H1 (cell line): ENCODE measurements at regions not wholly inside any gene's neighbourhood (a gene's known extent, or its start where the extent isn't known, plus 50 kb on each side); places are given as distances from the start of the nearest gene placed in this dataset.

Experiments
- CTCF ChIA-PET: fragments of 300-600 bp; sonication (Branson Sonifier 250); formaldehyde crosslinking; loops from one replicate; lab custom pipeline; 2021; ENCODE audit not compliant: partially characterized antibody; lab: Charles Lee
- POLR2A ChIA-PET: fragments of 300-600 bp; sonication (Branson Sonifier 250); formaldehyde crosslinking; loops from one replicate; lab custom pipeline; 2021; ENCODE audit warnings: inconsistent platforms; ENCODE audit not compliant: partially characterized antibody; lab: Charles Lee
- DNase-seq, 2 experiments: peaks; one replicate each; pipeline versions ENCODE4 v3.0.0 to v3.0.0-alpha.2; 2010 to 2022; ENCODE audit warnings: low spot score in 2 of 2, low read depth in 1 of 2, mixed read lengths in 1 of 2
- FAIRE-seq: peaks from 2 replicates; lab custom pipeline; 2011; peaks lifted over from hg19 to GRCh38; lab: Jason Lieb, UNC
- H2AFZ ChIP-seq: 2 replicates; pipeline ENCODE4 v1.8.1; 2012; ENCODE audit warnings: low read length, inconsistent platforms
- H2AK5ac ChIP-seq: 2 replicates; pipeline ENCODE4 v1.6.1; 2013; ENCODE audit warnings: low read depth, low read length
- H2BK120ac ChIP-seq: replicated peaks from 2 replicates; pipeline ENCODE3; 2013; ENCODE audit warnings: low read depth, low read length, inconsistent platforms
- H2BK12ac ChIP-seq: 2 replicates; pipeline ENCODE4 v1.6.1; 2013; ENCODE audit warnings: low read depth, low read length
- H2BK15ac ChIP-seq: 2 replicates; pipeline ENCODE4 v1.6.1; 2013; ENCODE audit warnings: low read length
- H2BK20ac ChIP-seq: 2 replicates; pipeline ENCODE4 v1.6.1; 2013; ENCODE audit warnings: low read length
- H2BK5ac ChIP-seq: 2 replicates; pipeline ENCODE4 v1.6.1; 2013; ENCODE audit warnings: low read depth, low read length
- H3K14ac ChIP-seq: 2 replicates; pipeline ENCODE4 v1.6.1; 2013; ENCODE audit warnings: inconsistent platforms; ENCODE audit not compliant: insufficient read length
- H3K18ac ChIP-seq: 2 replicates; pipeline ENCODE4 v1.6.1; 2013; ENCODE audit warnings: low read length; ENCODE audit errors: extremely low read depth
- H3K23ac ChIP-seq: 2 replicates; pipeline ENCODE4 v1.6.1; 2013; ENCODE audit warnings: inconsistent platforms; ENCODE audit not compliant: insufficient read length
- H3K23me2 ChIP-seq: 2 replicates; pipeline ENCODE4 v1.6.1; 2013; ENCODE audit warnings: low read depth, low read length
- H3K27ac ChIP-seq: 2 replicates; pipeline ENCODE4 v1.6.1; 2011; ENCODE audit warnings: low read depth, low read length, inconsistent platforms
- H3K27me3 ChIP-seq, 4 experiments: replicated peaks in 1 of 4; 1 replicate in 1 of 4; 2 replicates in 3 of 4; pipeline versions ENCODE4 v1.6.1 to v1.8.1; 2011 to 2013; ENCODE audit warnings: low read length in 3 of 4, mild to moderate bottlenecking in 3 of 4, inconsistent platforms in 2 of 4, mixed read lengths in 2 of 4, moderate library complexity in 1 of 4; ENCODE audit not compliant: control insufficient read depth in 3 of 4, insufficient read depth in 3 of 4; ENCODE audit errors: extremely low read depth in 1 of 4
- H3K36me3 ChIP-seq, 4 experiments: 2 replicates each; pipeline versions ENCODE4 v1.6.1 to v1.8.1; 2011 to 2013; ENCODE audit warnings: mild to moderate bottlenecking in 4 of 4, low read length in 3 of 4, moderate library complexity in 2 of 4, control low read depth in 1 of 4, inconsistent platforms in 1 of 4; ENCODE audit not compliant: insufficient read depth in 4 of 4, control insufficient read depth in 2 of 4
- H3K4ac ChIP-seq: replicated peaks from 2 replicates; pipeline ENCODE3; 2013; ENCODE audit warnings: low read length, low read depth, mixed read lengths, inconsistent platforms; ENCODE audit not compliant: insufficient read length
- H3K4me1 ChIP-seq, 4 experiments: replicated peaks in 1 of 4; 1 replicate in 1 of 4; 2 replicates in 3 of 4; pipeline versions ENCODE4 v1.6.1 to v1.8.1; 2011 to 2013; ENCODE audit warnings: low read length in 3 of 4, inconsistent platforms in 2 of 4, mixed read lengths in 1 of 4; ENCODE audit not compliant: insufficient read depth in 4 of 4, control insufficient read depth in 3 of 4
- H3K4me2 ChIP-seq, 2 experiments: 2 replicates each; pipeline versions ENCODE4 v1.6.1 to v1.8.1; 2011 to 2013; ENCODE audit warnings: low read depth in 2 of 2, low read length in 2 of 2, control low read depth in 1 of 2, inconsistent platforms in 1 of 2, mild to moderate bottlenecking in 1 of 2; ENCODE audit not compliant: insufficient read depth in 1 of 2
- H3K4me3 ChIP-seq, 4 experiments: fragments of 200-600, 300-600 bp in 1 of 4; sonication (generic), shearing (Covaris generic), sonication (Bioruptor Twin) in 1 of 4; 2 replicates each; pipeline versions ENCODE4 v1.5.1 to v1.8.1; 2011 to 2016; ENCODE audit warnings: low read length in 4 of 4, low read depth in 3 of 4, control low read depth in 2 of 4, inconsistent platforms in 2 of 4, mild to moderate bottlenecking in 2 of 4, mixed read lengths in 1 of 4, moderate library complexity in 1 of 4; ENCODE audit not compliant: insufficient read depth in 2 of 4; ENCODE audit errors: extremely low read depth in 1 of 4
- H3K56ac ChIP-seq: replicated peaks from 2 replicates; pipeline ENCODE3; 2013; ENCODE audit warnings: low read depth, mild to moderate bottlenecking, mixed read lengths, low read length, inconsistent platforms; ENCODE audit not compliant: insufficient read length
- H3K79me1 ChIP-seq: 2 replicates; pipeline ENCODE4 v1.6.1; 2013; ENCODE audit warnings: low read depth, low read length, control low read depth
- H3K79me2 ChIP-seq, 2 experiments: 2 replicates each; pipeline versions ENCODE4 v1.6.1 to v1.8.1; 2012 to 2013; ENCODE audit warnings: low read length in 2 of 2, mild to moderate bottlenecking in 2 of 2, inconsistent platforms in 1 of 2; ENCODE audit not compliant: insufficient read depth in 2 of 2, control insufficient read depth in 1 of 2
- H3K9ac ChIP-seq, 4 experiments: replicated peaks in 1 of 4; 1 replicate in 1 of 4; 2 replicates in 3 of 4; pipeline versions ENCODE4 v1.6.1 to v1.8.1; 2011 to 2013; ENCODE audit warnings: low read depth in 3 of 4, low read length in 3 of 4, control low read depth in 2 of 4, mild to moderate bottlenecking in 2 of 4, moderate library complexity in 2 of 4, inconsistent platforms in 1 of 4; ENCODE audit errors: extremely low read depth in 1 of 4
- H3K9me3 ChIP-seq, 2 experiments: 2 replicates each; pipeline versions ENCODE4 v1.6.1 to v1.8.1; 2012 to 2013; ENCODE audit warnings: mild to moderate bottlenecking in 2 of 2, moderate library complexity in 2 of 2, control low read depth in 1 of 2, inconsistent platforms in 1 of 2, low read depth in 1 of 2, low read length in 1 of 2, mixed read lengths in 1 of 2; ENCODE audit not compliant: insufficient read depth in 2 of 2
- H4K20me1 ChIP-seq, 2 experiments: replicated peaks in 1 of 2; 2 replicates each; pipeline versions ENCODE3 to v1.8.1; 2011 to 2013; ENCODE audit warnings: inconsistent platforms in 2 of 2, low read length in 2 of 2, mild to moderate bottlenecking in 1 of 2; ENCODE audit not compliant: insufficient read depth in 2 of 2, control insufficient read depth in 1 of 2
- H4K5ac ChIP-seq: 2 replicates; pipeline ENCODE4 v1.6.1; 2013; ENCODE audit warnings: low read length, low read depth, mixed read lengths, inconsistent platforms; ENCODE audit not compliant: insufficient read length
- H4K8ac ChIP-seq: 2 replicates; pipeline ENCODE4 v1.8.0; 2013; ENCODE audit warnings: mild to moderate bottlenecking, moderate library complexity, low read length, inconsistent platforms; ENCODE audit not compliant: insufficient read depth; ENCODE audit errors: extremely low read depth
- H4K91ac ChIP-seq: replicated peaks from 2 replicates; pipeline ENCODE3; 2013; ENCODE audit warnings: low read length, mixed read lengths, inconsistent platforms; ENCODE audit not compliant: insufficient read length
- E2F6 ChIP-seq: IDR thresholded peaks from 2 replicates; pipeline ENCODE4 v1.6.1; 2012; ENCODE audit warnings: inconsistent platforms
- HDAC2 ChIP-seq, 2 experiments: fragments of 300-600 bp in 1 of 2; sonication (generic) in 1 of 2; IDR thresholded peaks; 2 replicates each; pipeline ENCODE4 v1.6.1; 2011 to 2012; ENCODE audit warnings: low read depth in 2 of 2, low read length in 2 of 2, mild to moderate bottlenecking in 2 of 2, moderate library complexity in 2 of 2, borderline replicate concordance in 1 of 2, inconsistent platforms in 1 of 2
- TEAD4 ChIP-seq: IDR thresholded peaks from 2 replicates; pipeline ENCODE4 v1.6.1; 2012; ENCODE audit warnings: low read depth, low read length, inconsistent platforms, mixed read lengths
- WGBS, 2 experiments: shearing (Covaris generic) in 1 of 2; methylation state at CpG; one replicate each; pipeline versions ENCODE4 v1.1.6 to v1.1.7; 2013 to 2015; ENCODE audit warnings: low lambda C conversion rate in 2 of 2, mixed read lengths in 2 of 2, inconsistent platforms in 1 of 2, low coverage in 1 of 2, missing lambda C conversion rate in 1 of 2; ENCODE audit not compliant: insufficient replicate concordance in 2 of 2, insufficient coverage in 1 of 2, insufficient read length in 1 of 2; ENCODE audit errors: extremely low coverage in 1 of 2, missing lambda C conversion rate in 1 of 2; 5-methylcytosine and 5-hydroxymethylcytosine counted together

GRCh38 chr14:71712478-71712877, 219.8 kb upstream of the RGS6 start:
- H2BK15ac ChIP-seq, result no peak overlapping the region
- no peak overlapping the region for H2BK12ac ChIP-seq
- no peak for TF ChIP-seq HDAC2 (IDR thresholded peaks at IDR 0.05; ENCODE audit: borderline replicate concordance in 1 of 2, low read depth in 2 of 2, low read length in 2 of 2)
- no peak for TF ChIP-seq E2F6
- TF ChIP-seq TEAD4, result no peak
- TF ChIP-seq, all 59 proteins: peak for 0
- Histone ChIP-seq H4K91ac (no peak overlapping the region), H3K27ac (no peak overlapping the region), H4K8ac (no peak overlapping the region), H3K23ac (no peak overlapping the region), H3K14ac (no peak overlapping the region), H2BK20ac (no peak overlapping the region), H3K4me1 (no peaks in the 10 kb centered on the region; a peak in 2 of 7 replicates), H3K56ac (no peak overlapping the region), H4K20me1 (no peaks in the 10 kb centered on the region), H3K79me2 (no peaks in the 10 kb centered on the region), H2BK5ac (no peak overlapping the region), H2AFZ (no peak overlapping the region), H3K4ac (no peak overlapping the region), H3K36me3 (peaks cover 0 to 10% (median 7%) of the 10 kb centered on the region in 4 experiments; a peak in 4 of 8 replicates), H3K9ac (no peak overlapping the region), H3K23me2 (no peaks in the 10 kb centered on the region), H3K9me3 (no peaks in the 10 kb centered on the region), H3K4me3 (no peak overlapping the region), H3K79me1 (no peaks in the 10 kb centered on the region), H2BK120ac (no peak overlapping the region), H3K27me3 (no peaks in the 10 kb centered on the region), H3K4me2 (no peak overlapping the region), H2AK5ac (no peak overlapping the region), H4K5ac (no peak overlapping the region), H3K18ac (no peak overlapping the region)
- FAIRE-seq, result no peak
- ChIA-PET POLR2A (no interaction called here), CTCF (interaction anchor here (0.6 to 1.4 kb wide), 4 partner anchors 12 to 402 kb away, joined by 3 to 6 read pairs (median 4); no protein-coding TSS in a partner anchor)
- no peak for DNase-seq
- 97% methylated on average over 2 of the region's 2 CpGs; no CpG with 5 or more reads in 1 of the 2 experiments for WGBS, 2 experiments
